AG09309 (cell line): ENCODE measurements at regions not wholly inside any gene's neighbourhood (a gene's known extent, or its start where the extent isn't known, plus 50 kb on each side); places are given as distances from the start of the nearest gene placed in this dataset.

Experiments
- DNase-seq: peaks from one replicate; pipeline ENCODE4 v3.0.0-alpha.2; 2010; ENCODE audit warnings: low read depth
- H3K4me3 ChIP-seq: 2 replicates; pipeline ENCODE4 v1.5.1; 2011; ENCODE audit warnings: mild to moderate bottlenecking, low read depth, low read length, moderate library complexity; ENCODE audit not compliant: control insufficient read depth
- CTCF ChIP-seq: IDR thresholded peaks from 2 replicates; pipeline ENCODE4 v1.5.1; 2011; ENCODE audit warnings: mild to moderate bottlenecking, low read depth, low read length, inconsistent platforms; ENCODE audit not compliant: insufficient read depth, control insufficient read depth; ENCODE audit errors: missing control alignments

DNA sequence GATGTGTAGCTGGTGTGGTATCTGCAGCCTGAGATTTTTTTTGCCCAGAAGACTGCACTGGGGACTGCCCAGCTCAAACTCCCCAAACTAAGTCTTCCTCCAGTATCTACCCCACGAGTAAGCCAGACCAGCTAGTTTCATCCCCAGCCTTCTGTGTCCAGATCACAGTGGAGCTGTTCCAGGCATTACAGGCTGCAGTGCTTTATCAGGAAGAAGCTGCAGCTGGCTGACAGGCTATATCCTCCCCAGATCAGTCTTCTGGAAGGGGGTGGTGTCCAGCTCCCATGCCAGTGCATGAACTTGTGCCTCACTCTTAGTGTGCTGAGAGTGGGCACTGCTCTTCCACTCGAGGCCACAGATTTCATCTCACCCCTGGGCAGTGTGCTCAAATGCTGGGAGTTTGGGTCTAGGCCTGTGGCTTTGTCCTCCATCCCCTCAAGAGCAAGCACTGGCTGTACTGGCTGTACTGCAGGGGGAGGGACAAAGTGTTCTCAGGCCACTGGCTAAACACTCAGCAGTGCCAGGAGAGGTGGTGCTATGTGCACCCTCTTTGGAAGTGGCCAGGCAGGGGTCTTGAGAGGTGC, 679.1 kb upstream of the COBL start:
- no peak for DNase-seq
- no peak overlapping the region for H3K4me3 ChIP-seq
- no peak for TF ChIP-seq CTCF

GRCh38 chr7:51982653-51983052, 666.0 kb upstream of the COBL start:
- no peak overlapping the region for H3K4me3 ChIP-seq
- no peak for DNase-seq
- TF ChIP-seq CTCF, result no peak

DNA sequence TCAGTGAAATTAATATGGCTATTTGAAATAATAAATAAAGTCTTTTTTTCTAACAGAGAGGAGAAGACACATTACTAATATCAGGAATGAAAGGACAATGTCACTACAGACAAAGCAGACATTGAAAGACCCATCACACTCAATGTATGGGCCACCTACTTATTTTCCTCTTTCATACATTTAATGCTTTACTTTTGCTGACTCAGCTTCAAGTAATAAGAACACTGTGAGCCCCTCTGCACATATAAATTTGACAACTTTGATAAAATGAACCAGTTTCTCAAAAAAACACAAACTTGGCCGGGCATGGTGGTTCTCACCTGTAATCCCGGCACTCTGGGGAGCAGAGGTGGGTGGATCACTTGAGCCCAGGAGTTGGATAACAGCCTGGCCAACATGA, 664.2 kb upstream of the COBL start:
- no peak for DNase-seq
- H3K4me3 ChIP-seq, result no peak overlapping the region
- no peak for TF ChIP-seq CTCF

DNA sequence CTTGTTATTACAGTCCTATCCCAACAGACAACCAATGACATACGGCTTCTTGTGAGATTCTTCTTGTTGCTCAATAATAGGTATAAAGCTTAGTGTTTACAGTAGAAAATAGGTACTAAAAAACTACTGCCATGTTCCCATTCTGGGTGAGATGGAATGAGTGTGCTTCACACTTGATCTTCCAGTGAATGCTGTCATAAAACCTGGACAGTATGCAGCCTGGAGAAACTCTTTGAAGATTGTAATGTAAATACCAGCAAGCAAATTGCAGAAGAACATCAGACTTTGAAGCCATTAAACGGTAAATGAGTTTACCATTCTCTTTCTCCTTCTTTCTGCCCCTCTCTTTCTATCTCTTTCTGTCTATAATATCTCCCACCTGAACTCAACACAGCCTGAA, 663.7 kb upstream of the COBL start:
- DNase-seq, result no peak
- no peak for TF ChIP-seq CTCF
- H3K4me3 ChIP-seq, result no peak overlapping the region

DNA sequence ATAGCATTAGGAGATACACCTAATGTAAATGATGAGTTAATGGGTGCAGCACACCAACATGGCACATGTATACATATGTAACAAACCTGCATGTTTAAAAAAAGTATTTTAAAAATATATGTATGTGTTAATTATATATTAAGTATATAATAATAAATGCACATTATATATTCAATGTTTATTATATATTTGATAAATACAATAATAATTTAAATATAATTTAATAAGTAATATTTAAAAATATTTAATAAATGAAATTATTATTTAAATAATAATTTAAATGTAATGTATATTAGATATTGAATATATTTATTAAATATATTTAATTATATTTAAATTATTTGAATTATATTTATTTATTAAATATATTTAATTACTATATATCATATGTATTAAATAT, 661.3 kb upstream of the COBL start:
- DNase-seq, result no peak
- TF ChIP-seq CTCF, result no peak
- no peak overlapping the region for H3K4me3 ChIP-seq

DNA sequence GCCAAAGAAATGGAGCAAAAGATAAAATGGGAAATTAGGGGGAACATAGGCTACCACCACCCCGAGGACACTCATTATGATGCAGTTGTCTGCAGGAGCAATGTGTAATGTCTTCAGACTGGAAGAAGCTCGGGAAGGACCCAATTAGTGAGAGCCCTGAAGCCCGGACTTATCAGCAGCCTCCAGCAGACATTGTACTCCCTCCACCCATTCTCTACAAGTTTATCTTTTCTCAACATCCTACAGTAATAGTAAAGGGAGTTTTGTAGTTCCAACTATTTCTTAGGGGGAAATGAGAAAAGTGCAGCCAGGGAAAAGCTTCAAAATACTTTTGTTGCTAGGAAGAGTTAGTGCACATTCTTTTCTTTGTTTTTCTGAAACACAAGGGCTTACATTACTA, 657.3 kb upstream of the COBL start:
- TF ChIP-seq CTCF, result no peak
- H3K4me3 ChIP-seq, result no peak overlapping the region
- no peak for DNase-seq

GRCh38 chr7:51973071-51973470, 656.5 kb upstream of the COBL start:
- no peak for DNase-seq
- no peak for TF ChIP-seq CTCF

More at GRCh38 chr7:51973071-51973470, 656.5 kb upstream of the COBL start:
- H3K4me3 ChIP-seq, result no peak overlapping the region
